Large intestine (tissue), 3 donors: ENCODE measurements at regions not wholly inside any gene's neighbourhood (a gene's known extent, or its start where the extent isn't known, plus 50 kb on each side); places are given as distances from the start of the nearest gene placed in this dataset.
A peak's percentile ranks its signal among the peaks of the same experiment; 100 is the strongest.

Experiments used
- DNase-seq, 2 donors: peaks; one replicate each; pipeline versions ENCODE4 v3.0.0 to v3.0.0-alpha.2; 2013
- H3K27ac ChIP-seq: one replicate; pipeline ENCODE4 v1.5.1; 2013; ENCODE audit warnings: low read length
- H3K27me3 ChIP-seq: 2 replicates; pipeline ENCODE4 v1.6.1; 2013; ENCODE audit warnings: low read length; ENCODE audit not compliant: control insufficient read depth, insufficient read depth
- H3K36me3 ChIP-seq: 2 replicates; pipeline ENCODE4 v1.6.1; 2013; ENCODE audit warnings: low read length; ENCODE audit not compliant: control insufficient read depth, insufficient read depth
- H3K4me1 ChIP-seq: one replicate; pipeline ENCODE4 v1.6.1; 2013; ENCODE audit warnings: low read length; ENCODE audit not compliant: control insufficient read depth, insufficient read depth
- H3K4me3 ChIP-seq: one replicate; pipeline ENCODE4 v1.5.1; 2013; ENCODE audit warnings: low read length
- H3K9me3 ChIP-seq: one replicate; pipeline ENCODE4 v1.6.1; 2013; ENCODE audit warnings: mild to moderate bottlenecking, low read depth, low read length, moderate library complexity; ENCODE audit not compliant: control insufficient read depth
- WGBS: methylation state at CpG from one replicate; pipeline ENCODE4 v1.1.5; 2013; ENCODE audit warnings: low lambda C conversion rate; ENCODE audit not compliant: insufficient coverage; 5-methylcytosine and 5-hydroxymethylcytosine counted together

DNA sequence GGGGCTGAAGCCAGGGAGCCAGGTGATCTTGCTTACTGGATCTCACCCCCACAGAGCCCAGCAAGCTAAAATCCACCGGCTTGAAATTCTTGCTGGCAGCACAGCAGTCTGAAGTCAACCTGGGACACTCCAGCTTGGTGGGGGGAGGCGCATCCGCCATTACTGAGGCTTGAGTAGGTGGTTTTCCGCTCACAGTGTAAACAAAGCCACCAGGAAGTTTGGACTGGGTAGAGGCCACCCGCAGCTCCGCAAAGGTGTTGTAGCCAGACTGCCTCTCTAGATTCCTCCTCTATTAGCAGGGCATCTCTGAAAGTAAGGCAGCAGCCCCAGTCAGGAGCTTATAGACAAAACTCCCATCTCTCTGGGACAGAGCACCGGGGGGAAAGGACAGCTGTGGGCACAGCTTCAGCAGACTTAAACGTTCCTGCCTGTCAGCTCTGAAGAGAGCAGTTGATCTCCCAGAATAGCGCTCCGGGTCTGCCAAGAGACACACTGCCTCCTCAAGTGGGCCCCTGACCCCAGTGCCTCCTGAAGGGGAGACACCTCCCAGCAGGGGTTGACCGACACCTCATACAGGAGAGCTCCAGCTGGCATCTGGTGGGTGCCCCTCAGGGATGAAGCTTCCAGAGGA lies 206.3 kb upstream of the KHDRBS2 start:
- Histone ChIP-seq H3K27ac (no peak overlapping the region), H3K27me3 (no peaks in the 10 kb centered on the region), H3K9me3 (no peaks in the 10 kb centered on the region), H3K36me3 (no peaks in the 10 kb centered on the region), H3K4me3 (no peak overlapping the region), H3K4me1 (no peaks in the 10 kb centered on the region)
- WGBS: no CpG with 5 or more reads among the region's 11 CpGs
- DNase-seq: no peak

GRCh38 chr6:62480544-62480943 lies 194.5 kb upstream of the KHDRBS2 start:
- Histone ChIP-seq H3K4me3 (no peak overlapping the region), H3K27me3 (no peaks in the 10 kb centered on the region), H3K36me3 (no peaks in the 10 kb centered on the region), H3K4me1 (no peaks in the 10 kb centered on the region), H3K27ac (peak overlapping the region; percentile 35), H3K9me3 (no peaks in the 10 kb centered on the region)
- 0% methylated on average over 1 of the region's 1 CpG for WGBS
- DNase-seq: peak; percentile 27 to 57

DNA sequence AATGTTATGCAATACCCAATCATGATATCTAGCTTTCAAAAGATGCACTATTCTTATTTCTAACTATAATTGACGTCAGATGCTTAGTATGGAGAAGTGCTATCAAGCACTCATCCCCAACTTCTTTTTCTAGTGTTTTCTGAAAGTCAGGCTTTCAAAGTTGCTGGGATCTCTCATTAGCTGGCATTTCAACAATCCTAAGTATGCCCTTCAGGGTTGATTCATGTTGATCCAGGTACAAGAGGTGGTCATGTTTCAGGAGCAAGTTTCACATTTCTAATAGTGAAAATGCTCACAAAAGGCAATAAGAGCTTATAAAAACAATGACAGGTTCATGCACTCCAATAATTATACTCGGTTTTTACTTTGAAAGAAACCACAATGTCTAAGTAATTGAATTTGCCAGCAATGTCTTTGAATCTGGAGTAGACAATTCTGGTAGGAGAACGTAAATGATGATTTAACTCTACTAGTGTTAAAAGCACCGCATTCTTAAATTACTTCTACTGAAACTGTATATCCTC lies 193.7 kb upstream of the KHDRBS2 start:
- no peaks in the 10 kb centered on the region for H3K36me3 ChIP-seq
- no peaks in the 10 kb centered on the region for H3K27me3 ChIP-seq
- WGBS: 100% methylated on average over 3 of the region's 4 CpGs
- no peak for DNase-seq
- H3K4me3 ChIP-seq: no peak overlapping the region
- H3K9me3 ChIP-seq: no peaks in the 10 kb centered on the region
- H3K4me1 ChIP-seq: no peaks in the 10 kb centered on the region
- peak overlapping the region; percentile 35 for H3K27ac ChIP-seq

DNA sequence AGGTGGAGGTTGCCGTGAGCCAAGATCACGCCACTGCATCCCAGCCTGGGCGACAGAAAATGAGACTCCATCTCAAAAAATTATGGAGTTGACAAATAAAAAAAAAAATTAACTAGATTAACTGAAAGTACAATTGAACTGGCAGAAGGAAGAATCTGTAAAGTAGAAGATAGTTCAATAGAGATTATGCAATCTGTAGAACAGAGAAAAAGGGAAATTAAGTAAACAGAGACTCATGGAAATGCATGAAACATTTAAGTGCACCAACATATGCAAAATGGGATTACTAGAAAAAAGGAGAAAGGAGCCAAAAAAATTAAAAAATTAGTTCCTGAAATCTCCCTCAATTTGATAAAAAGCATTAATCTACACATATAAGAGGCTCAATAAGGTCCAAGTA lies 188.8 kb upstream of the KHDRBS2 start:
- Histone ChIP-seq H3K4me1 (no peaks in the 10 kb centered on the region), H3K27me3 (no peaks in the 10 kb centered on the region), H3K4me3 (no peak overlapping the region), H3K36me3 (no peaks in the 10 kb centered on the region), H3K27ac (no peak overlapping the region), H3K9me3 (no peaks in the 10 kb centered on the region)
- DNase-seq: no peak
- WGBS: 100% methylated on average over 3 of the region's 3 CpGs

GRCh38 chr6:62466607-62467006 lies 180.6 kb upstream of the KHDRBS2 start:
- Histone ChIP-seq H3K27ac (no peak overlapping the region), H3K4me3 (no peak overlapping the region), H3K36me3 (no peaks in the 10 kb centered on the region), H3K9me3 (no peaks in the 10 kb centered on the region), H3K27me3 (no peaks in the 10 kb centered on the region), H3K4me1 (no peaks in the 10 kb centered on the region)
- no peak for DNase-seq
- WGBS: 94% methylated on average over 2 of the region's 2 CpGs

DNA sequence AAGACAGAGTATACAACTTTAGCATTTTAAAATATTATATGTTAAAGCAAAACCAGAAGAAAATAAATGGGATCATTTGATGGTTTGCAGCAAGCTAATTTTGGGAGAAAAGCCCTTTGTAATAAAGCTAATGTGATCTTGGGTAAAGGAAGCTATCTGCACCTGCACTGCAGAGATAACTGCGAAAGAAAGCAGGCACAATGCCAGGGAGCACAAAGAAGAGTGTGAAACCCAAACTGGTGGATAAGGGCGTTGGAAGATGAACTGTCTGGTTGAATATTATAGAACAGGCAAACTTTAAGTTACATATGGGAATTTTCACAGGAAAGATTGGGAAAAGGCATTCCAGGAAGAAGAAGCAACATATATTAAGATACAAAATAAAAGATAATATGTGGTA lies 179.2 kb upstream of the KHDRBS2 start:
- Histone ChIP-seq H3K36me3 (no peaks in the 10 kb centered on the region), H3K9me3 (no peaks in the 10 kb centered on the region), H3K27me3 (no peaks in the 10 kb centered on the region), H3K4me3 (no peak overlapping the region), H3K4me1 (no peaks in the 10 kb centered on the region), H3K27ac (no peak overlapping the region)
- 81% methylated on average over 2 of the region's 2 CpGs for WGBS
- no peak for DNase-seq

DNA sequence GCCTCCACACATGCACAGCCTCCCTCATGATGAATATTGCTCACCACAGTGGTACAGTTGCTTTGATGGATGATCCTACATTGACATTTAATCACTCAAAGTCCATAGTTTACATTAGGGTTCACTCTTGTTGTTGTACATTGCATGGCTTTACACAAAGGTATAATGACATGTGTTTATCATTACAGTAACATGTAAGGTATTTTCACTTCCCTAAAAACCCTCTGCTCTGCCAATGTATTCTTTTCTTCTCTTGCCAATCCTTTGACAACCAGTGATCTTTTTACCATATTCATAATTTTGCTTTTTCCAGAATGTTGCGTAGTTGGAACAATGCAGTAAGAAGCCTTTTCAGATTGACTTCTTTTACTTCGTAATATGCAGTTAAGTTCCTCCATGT lies 166.6 kb upstream of the KHDRBS2 start:
- no peaks in the 10 kb centered on the region for H3K27me3 ChIP-seq
- H3K36me3 ChIP-seq: no peaks in the 10 kb centered on the region
- DNase-seq: no peak
- no peak overlapping the region for H3K27ac ChIP-seq
- H3K9me3 ChIP-seq: no peaks in the 10 kb centered on the region
- 60% methylated on average over 1 of the region's 2 CpGs for WGBS
- no peak overlapping the region for H3K4me3 ChIP-seq
- no peaks in the 10 kb centered on the region for H3K4me1 ChIP-seq

DNA sequence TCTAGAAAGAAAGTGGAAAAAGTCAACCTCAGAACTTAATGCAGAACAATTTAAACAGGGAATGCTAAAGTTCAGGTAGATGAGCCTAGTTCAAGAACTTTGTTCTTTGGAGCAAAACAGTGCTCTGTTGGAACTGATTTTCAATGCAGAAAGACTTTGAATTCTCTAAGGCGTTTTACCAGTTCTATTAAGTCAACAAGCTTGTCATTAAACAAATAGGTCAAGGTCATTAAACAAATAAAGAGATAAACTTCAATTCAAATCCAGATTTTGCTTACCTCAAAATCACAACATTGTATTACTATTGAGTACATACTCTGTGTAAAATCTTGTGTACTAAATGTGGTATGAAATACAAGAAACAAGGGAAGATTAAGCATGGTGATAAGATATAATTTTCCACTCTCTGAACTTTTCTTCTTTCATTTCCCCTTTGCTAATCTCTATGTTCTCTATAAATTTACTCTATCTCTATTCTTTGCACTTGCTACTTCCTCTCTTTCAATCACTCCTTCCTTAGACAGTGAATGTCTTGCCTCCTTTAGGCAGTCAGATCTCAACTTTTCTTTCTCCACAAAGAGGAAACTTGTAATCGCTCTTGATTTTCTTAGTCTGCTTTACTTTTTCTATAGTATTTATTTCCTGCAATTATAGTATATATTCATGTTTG lies 160.8 kb upstream of the KHDRBS2 start:
- H3K4me1 ChIP-seq: no peaks in the 10 kb centered on the region
- H3K36me3 ChIP-seq: no peaks in the 10 kb centered on the region
- H3K27ac ChIP-seq: no peak overlapping the region
- no peak for DNase-seq
- no peaks in the 10 kb centered on the region for H3K9me3 ChIP-seq
- H3K4me3 ChIP-seq: no peak overlapping the region
- no peaks in the 10 kb centered on the region for H3K27me3 ChIP-seq
- 83% methylated on average over 1 of the region's 2 CpGs for WGBS

DNA sequence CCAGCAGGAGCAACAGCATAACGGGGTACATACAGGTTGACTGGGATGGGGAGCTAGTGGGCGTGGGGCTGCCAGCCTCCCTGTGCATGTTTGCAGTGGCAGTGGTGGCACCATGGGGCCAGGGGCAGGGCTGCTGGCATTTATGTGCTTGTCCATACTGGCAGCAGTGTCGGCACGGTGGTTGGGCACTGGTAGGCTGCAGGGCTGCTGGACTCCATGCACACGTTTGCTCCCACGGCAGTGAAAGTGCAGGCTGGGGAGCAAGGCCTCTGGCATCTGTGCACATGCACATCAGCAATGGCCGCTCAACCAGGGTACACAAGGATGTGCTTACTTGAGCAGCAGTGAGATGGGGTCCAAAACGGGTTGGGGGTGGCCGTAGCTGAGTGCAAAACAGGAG lies 159.5 kb upstream of the KHDRBS2 start:
- no peaks in the 10 kb centered on the region for H3K9me3 ChIP-seq
- H3K4me1 ChIP-seq: no peaks in the 10 kb centered on the region
- no peaks in the 10 kb centered on the region for H3K27me3 ChIP-seq
- no peaks in the 10 kb centered on the region for H3K36me3 ChIP-seq
- DNase-seq: no peak
- H3K27ac ChIP-seq: no peak overlapping the region
- H3K4me3 ChIP-seq: no peak overlapping the region
- WGBS: no CpG with 5 or more reads among the region's 9 CpGs

DNA sequence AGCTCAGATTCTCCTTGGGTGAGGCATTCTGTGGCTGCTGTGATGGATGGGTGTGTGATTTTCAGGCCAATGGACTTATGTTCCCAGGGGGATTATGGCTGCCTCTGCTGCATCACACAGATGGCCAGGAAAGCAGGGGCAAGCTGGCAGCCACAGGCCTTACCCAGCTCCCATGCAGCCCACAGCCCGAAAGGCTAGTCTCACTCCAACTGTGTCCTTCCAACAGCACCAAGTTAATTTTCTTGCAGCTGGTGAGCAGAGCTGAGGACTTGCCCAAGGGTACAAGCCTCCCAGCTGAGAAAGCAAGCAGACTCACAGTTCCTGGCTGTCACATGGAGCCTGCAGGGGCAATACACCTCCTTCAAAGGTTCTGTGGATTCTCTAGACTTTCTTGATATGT lies 155.2 kb upstream of the KHDRBS2 start:
- H3K27ac ChIP-seq: no peak overlapping the region

DNA sequence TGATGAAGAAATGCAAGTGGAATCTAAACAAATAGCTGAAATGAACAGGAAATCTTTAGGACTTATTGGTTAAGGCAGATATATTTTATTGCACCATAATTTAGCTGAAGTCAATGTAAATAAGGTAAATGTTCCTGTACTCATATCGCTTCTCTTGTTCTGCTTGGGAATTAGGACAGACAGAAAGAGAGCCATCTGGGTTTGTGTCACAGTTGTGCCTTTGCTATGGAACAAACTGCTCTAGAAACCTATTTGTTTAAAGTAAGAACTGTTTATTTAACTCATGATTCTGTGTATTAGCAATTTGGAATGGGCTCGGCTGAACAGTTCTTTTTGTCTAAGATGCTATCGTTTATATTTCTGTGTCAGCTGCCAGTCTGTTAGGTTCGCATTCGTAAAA lies 143.8 kb upstream of the KHDRBS2 start:
- H3K4me1 ChIP-seq: no peaks in the 10 kb centered on the region
- no peak overlapping the region for H3K4me3 ChIP-seq
- no peaks in the 10 kb centered on the region for H3K9me3 ChIP-seq
- DNase-seq: no peak
- H3K27me3 ChIP-seq: no peaks in the 10 kb centered on the region
- no peak overlapping the region for H3K27ac ChIP-seq
- H3K36me3 ChIP-seq: no peaks in the 10 kb centered on the region
- WGBS: 100% methylated on average over 3 of the region's 5 CpGs

More for the DNA sequence above, 155.2 kb upstream of the KHDRBS2 start:
- no peaks in the 10 kb centered on the region for H3K27me3 ChIP-seq
- no peak for DNase-seq
- peaks cover 6% of the 10 kb centered on the region for H3K9me3 ChIP-seq
- no peaks in the 10 kb centered on the region for H3K4me1 ChIP-seq
- no CpG with 5 or more reads among the region's 1 CpG for WGBS
- no peaks in the 10 kb centered on the region for H3K36me3 ChIP-seq
- no peak overlapping the region for H3K4me3 ChIP-seq
